ENCODE measurements at regions not wholly inside any gene's neighbourhood (a gene's known extent, or its start where the extent isn't known, plus 50 kb on each side); places are given as distances from the start of the nearest gene placed in this dataset.

- DNase-seq (ENCODE audit: low read depth), result no peak
- H3K4me3 ChIP-seq (ENCODE audit: control insufficient read depth, low read depth, low read length), result no peak overlapping the region
- TF ChIP-seq CTCF (conservative IDR thresholded peaks at IDR 0.05; ENCODE audit: control insufficient read depth, insufficient read depth, low read depth, low read length), result no peak
These were observed 173.1 kb upstream of the FERD3L start for GRCh38 chr7:19318287-19318686.

GRCh38 chr7:19317461-19317860, 172.2 kb upstream of the FERD3L start:
- DNase-seq (ENCODE audit: low read depth), result no peak
- H3K4me3 ChIP-seq (ENCODE audit: control insufficient read depth, low read depth, low read length), result no peak overlapping the region
- no peak for TF ChIP-seq CTCF (conservative IDR thresholded peaks at IDR 0.05; ENCODE audit: control insufficient read depth, insufficient read depth, low read depth, low read length)

- DNase-seq (ENCODE audit: low read depth), result no peak
- H3K4me3 ChIP-seq (ENCODE audit: control insufficient read depth, low read depth, low read length), result no peak overlapping the region
- no peak for TF ChIP-seq CTCF (conservative IDR thresholded peaks at IDR 0.05; ENCODE audit: control insufficient read depth, insufficient read depth, low read depth, low read length)
These were observed 167.2 kb upstream of the FERD3L start for GRCh38 chr7:19312416-19312815.

GRCh38 chr7:19307554-19307953, 162.3 kb upstream of the FERD3L start:
- no peak for TF ChIP-seq CTCF (conservative IDR thresholded peaks at IDR 0.05; ENCODE audit: control insufficient read depth, insufficient read depth, low read depth, low read length)
- no peak for DNase-seq (ENCODE audit: low read depth)
- H3K4me3 ChIP-seq (ENCODE audit: control insufficient read depth, low read depth, low read length), result no peak overlapping the region

- no peak overlapping the region for H3K4me3 ChIP-seq (ENCODE audit: control insufficient read depth, low read depth, low read length)
- no peak for TF ChIP-seq CTCF (conservative IDR thresholded peaks at IDR 0.05; ENCODE audit: control insufficient read depth, insufficient read depth, low read depth, low read length)
- no peak for DNase-seq (ENCODE audit: low read depth)
These were observed 160.5 kb upstream of the FERD3L start for GRCh38 chr7:19305698-19306097.

- TF ChIP-seq CTCF (conservative IDR thresholded peaks at IDR 0.05; ENCODE audit: control insufficient read depth, insufficient read depth, low read depth, low read length), result no peak
- peak; percentile 32 for DNase-seq (ENCODE audit: low read depth)
- H3K4me3 ChIP-seq (ENCODE audit: control insufficient read depth, low read depth, low read length), result no peak overlapping the region
These were observed 158.9 kb upstream of the FERD3L start for GRCh38 chr7:19304086-19304485.

- no peak for DNase-seq (ENCODE audit: low read depth)
- no peak for TF ChIP-seq CTCF (conservative IDR thresholded peaks at IDR 0.05; ENCODE audit: control insufficient read depth, insufficient read depth, low read depth, low read length)
- H3K4me3 ChIP-seq (ENCODE audit: control insufficient read depth, low read depth, low read length), result no peak overlapping the region
These were observed 157.5 kb upstream of the FERD3L start for GRCh38 chr7:19302731-19303130.
